Stomach (tissue), 4 donors: ENCODE measurements at regions not wholly inside any gene's neighbourhood (a gene's known extent, or its start where the extent isn't known, plus 50 kb on each side); places are given as distances from the start of the nearest gene placed in this dataset.

Source experiments
- CTCF ChIP-seq, 7 experiments: fragments of 450-650 bp in 4 of 7; fragments of 200-600 bp in 3 of 7; sonication (generic) in 3 of 7; IDR thresholded peaks; one replicate each; pipeline ENCODE4 v1.5.1; 2016 to 2019; ENCODE audit warnings: antibody characterized with exemption in 7 of 7, control low read depth in 2 of 7, mild to moderate bottlenecking in 1 of 7
- EP300 ChIP-seq: sonication (generic); formaldehyde crosslinking; IDR thresholded peaks from one replicate; pipeline ENCODE4 v1.6.1; 2017; ENCODE audit warnings: antibody characterized with exemption
- POLR2A ChIP-seq, 4 donors: fragments of 450-650 bp; IDR thresholded peaks; one replicate each; pipeline ENCODE4 v1.6.1; 2016; ENCODE audit warnings: antibody characterized with exemption in 4 of 4, control low read depth in 2 of 4, mild to moderate bottlenecking in 1 of 4, moderate library complexity in 1 of 4
- POLR2AphosphoS5 ChIP-seq, 3 donors: sonication (generic); formaldehyde crosslinking; IDR thresholded peaks; one replicate each; pipeline ENCODE4 v1.6.1; 2016; ENCODE audit warnings: antibody characterized with exemption in 3 of 3

- no peak for TF ChIP-seq CTCF (IDR thresholded peaks at IDR 0.05)
- no peak for TF ChIP-seq EP300
- no peak for TF ChIP-seq POLR2A (IDR thresholded peaks at IDR 0.05)
- no peak for TF ChIP-seq POLR2AphosphoS5 (IDR thresholded peaks at IDR 0.05)
Observed at GRCh38 chr18:29512203-29512602, 1335.3 kb upstream of the CDH2 start.
